NCI-H2081 treated with DMSO at 0.1 percent for 48 hours (cell line): ENCODE measurements at regions not wholly inside any gene's neighbourhood (a gene's known extent, or its start where the extent isn't known, plus 50 kb on each side); places are given as distances from the start of the nearest gene placed in this dataset.
"Not testable (repeated sequence)": the region's sequence is repeated elsewhere in the genome, so short reads cannot be mapped to it uniquely, and the experiment has no call there.

Experiments
- DNase-seq: peaks from one replicate; lab custom pipeline; 2025; lab: John Stamatoyannopoulos, UW

DNA sequence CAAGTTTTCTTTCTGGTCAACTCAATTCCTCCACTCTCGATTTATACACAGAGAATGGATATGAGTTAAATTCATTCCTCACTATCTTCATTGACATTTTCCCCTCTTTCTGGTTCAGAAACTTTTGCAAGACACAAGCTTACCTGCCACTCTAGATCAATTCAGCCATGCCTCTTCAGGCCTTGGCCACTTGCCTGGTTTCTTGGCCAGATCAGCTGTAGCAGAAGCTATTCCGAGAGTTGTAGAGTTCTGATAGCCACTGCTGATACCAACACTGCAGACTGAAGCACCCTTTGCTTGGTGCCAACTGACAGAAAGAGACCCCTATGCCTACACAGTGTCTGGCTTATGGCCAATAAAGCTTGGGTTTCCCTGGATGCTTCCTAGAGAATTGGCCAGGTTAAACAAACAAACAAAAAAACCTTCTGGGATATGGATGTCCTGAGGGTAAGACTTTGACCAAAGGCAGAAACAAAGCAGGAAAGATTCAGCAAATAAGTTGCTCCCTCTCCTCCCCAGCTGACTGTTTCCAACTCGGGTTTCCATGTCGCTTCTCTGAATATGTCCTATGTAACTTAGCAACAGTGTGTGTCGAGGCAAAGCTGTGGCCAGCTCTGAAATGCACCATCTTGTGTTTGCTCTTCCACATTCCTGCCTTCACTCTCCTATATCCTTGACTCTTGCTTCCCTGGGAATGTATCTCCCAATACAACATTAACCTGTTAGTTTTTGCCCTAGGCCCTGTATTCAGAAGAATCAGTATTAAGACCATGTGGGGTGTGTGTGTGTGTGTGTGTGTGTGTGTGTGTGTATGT is 521.6 kb downstream of the EPHA3 start:
- DNase-seq: no peak

DNA sequence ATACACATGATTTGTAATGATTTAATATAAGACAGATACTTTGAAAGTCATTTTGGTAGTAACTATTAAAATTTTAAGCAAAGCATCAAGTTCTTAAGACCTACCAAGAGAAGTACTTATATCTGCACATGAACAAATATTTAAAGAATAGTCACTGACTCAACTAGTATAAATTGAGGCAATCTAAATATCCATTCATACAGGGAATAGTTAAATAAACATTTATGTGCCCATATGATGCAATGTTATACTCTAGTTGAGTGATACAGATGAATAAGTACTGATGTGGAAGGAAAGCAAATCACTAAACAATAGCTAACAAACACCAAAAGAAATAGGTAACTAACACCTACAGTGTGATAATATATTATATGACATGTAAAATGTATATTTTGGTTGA is 527.7 kb downstream of the EPHA3 start:
- no peak for DNase-seq

DNA sequence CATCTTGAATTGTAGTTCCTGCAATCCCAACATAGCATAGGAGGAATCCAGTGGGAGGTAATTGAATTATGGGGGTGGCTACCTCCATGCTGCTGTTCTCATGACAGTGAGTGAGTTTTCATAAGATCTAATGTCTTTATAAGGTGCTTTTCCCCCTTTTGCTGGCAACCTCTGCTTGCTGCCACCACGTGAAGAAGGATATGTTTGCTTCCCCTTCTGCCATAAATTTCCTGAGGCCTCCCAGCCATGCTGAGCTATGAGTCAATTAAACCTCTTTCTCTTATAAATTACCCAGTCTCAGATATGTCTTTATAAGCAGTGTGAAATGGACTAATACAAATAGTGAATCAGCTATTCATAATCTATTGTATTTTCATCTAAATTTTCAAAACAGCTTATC is 537.3 kb downstream of the EPHA3 start:
- no peak for DNase-seq

DNA sequence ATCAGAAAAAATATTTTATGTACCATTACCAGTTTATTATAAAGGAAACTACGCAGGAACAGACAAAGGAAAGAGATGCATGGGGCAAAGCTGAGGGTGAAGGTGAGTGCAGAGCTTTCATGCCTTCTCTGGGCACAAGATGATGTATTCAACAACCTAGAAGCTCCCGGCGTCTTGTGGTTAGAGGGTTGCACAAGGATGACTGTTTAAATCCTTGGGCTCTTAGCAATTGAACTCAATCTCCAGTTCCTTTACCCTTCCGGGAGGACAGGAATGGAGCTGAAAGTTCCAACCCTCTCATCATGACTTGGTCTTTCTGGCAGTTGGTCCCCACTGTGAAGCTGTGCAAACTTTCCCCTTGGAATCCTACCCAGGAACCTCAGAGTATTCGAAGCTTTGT is 542.0 kb downstream of the EPHA3 start:
- no peak for DNase-seq

DNA sequence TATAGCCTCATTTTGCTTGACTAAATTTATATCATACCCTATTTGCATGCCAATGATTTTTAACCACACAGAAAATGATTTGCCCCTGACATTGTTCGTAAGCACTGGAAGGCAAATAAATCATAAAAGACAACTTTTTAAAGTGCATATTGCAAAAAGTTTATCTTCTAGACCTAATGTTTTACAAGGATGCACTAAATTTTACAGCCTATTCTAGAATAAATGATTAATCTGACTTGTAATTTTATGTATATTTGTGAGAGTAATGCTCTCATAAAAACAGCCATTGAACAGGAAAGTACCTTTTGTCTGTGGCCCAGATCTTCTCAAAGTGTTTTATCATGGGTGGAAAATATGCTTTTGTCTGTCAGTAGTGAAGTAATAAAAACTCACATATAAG is 546.6 kb downstream of the EPHA3 start:
- no peak for DNase-seq

DNA sequence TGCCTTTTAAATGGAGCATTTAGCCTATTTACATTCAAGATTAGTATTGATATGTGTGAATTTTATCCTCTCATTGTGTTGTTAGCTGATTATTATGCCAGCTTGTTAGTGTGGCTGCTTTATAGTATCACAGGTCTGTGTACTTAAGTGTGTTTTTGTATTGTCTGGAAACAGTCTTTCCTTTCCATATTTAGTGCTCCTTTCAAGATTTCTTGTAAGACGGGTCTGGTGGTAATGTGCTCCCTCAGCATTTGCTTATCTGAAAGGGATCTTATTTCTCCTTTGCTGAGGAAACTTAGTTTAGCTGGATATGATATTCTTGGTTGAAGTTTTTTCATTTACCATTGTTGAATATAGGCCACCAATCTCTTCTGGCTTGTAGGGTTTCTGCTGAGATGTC is 549.0 kb downstream of the EPHA3 start:
- DNase-seq: no peak

DNA sequence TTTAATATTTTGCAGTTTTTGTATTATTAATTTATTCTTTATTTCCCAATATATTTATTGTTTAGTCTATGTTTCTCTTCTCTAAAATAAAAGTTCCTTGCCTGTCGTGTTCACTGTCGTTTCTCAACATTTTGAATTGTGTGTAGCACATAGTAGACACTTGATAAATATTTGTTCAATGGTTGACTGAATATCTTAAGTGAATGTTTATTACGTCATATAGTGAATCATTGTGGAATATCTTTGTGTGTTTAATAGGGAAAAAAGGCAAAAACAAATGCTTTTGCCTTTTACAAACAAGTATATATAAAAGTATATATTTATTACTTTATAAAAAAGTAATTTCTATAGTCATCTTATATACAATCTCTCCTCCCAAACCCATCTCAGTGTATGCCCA is 572.3 kb downstream of the EPHA3 start:
- DNase-seq: no peak

DNA sequence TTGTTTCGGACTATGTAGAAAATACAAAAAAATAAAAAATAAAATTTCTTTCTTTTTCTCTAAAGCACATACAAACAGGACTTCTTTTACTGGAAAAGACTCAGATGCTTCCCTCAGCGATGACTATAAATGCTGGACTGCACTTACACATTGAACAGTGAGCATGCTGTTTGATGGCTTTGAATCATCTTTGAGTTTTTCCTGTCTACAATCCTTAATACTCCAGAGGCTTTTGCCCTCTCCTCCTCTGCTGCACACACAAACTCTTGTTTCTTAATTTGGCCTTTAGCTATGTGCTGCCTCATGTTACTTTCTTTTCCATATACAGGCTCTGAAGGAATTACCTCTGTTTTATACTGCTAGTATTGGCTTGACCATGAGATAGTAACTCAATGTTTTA is 575.1 kb downstream of the EPHA3 start:
- DNase-seq: no peak

DNA sequence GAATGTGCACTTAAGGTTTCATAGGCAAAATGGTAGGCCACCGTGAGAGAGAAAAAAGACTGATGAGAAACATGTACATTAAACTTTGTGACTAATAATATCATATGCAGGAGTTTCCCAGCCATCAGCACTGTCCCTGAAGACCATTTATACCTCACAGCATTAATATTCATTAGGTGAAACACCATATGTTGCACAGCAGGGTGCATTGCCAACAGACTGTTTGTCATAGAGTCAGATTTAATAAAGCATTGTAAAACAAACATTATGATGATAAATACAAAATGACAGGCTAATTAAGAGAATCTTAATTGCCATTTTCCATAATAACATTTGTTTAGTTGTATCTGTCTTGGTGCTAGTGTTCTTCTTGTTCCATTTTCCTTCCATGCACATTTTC is 578.3 kb downstream of the EPHA3 start:
- DNase-seq: no peak

DNA sequence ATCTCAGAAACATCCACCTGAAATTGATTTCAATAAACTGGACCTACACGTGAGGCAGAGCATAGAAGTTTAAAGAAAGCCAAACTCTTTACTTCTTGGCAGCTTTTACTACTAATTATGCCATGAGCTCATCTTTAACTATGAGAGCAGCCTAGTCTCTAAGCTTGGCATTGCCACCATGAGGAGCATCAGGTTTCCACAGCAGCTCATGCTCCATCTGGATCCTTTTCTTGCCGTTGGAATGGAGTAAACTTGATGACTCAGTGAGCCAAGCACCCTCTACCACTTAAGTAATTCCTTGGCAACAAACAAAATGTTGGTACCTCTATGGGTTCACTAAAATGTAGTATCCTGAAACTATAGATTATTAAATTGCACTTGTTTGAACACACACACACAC is 583.2 kb downstream of the EPHA3 start:
- DNase-seq: no peak

DNA sequence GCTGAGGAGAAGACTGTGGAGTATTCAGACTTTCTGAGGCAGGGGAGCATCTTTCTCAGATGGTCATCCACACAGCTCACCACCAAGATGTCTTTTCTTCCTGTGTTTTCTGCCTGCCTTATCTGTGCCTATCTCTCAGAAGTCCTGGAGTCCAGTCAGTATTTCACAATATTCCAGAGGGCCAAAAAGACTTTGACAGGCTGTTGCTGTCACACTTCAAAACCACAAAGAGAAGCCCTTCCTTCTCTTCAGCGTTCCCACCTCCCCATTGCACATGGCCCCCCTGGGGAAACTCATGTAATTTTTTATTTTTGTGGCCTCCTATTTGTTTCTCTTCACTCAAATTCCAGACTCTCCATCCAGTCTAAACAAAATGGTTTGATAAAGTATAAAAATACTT is 585.2 kb downstream of the EPHA3 start:
- no peak for DNase-seq

DNA sequence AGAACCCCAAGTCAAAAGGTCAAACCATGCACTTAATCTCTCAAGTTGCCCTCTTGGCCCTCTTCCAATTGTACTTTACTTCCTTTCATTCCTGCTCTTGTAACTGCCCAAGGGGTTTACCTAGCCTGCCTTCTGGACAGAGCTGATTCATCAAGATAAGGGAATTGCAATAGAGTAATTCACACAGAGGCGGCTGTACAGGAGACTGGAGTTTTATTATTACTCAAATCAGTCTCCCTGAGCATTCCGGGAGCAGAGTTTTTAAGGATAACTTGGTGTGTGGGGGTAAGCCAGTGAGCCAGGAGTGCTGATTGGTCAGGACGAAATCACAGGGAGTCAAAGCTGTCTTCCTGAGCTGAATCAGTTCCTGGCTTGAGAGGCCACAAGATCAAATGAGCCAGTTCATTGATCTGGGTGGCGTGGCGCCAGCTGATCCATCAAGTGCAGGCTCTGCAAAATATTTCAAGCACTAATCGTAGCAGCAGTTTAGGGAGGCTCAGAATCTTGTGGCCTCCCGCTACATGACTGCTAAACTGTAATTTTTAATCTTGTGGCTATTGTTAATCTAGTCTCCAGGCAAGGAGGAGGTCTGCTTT is 590.0 kb downstream of the EPHA3 start:
- no peak for DNase-seq

DNA sequence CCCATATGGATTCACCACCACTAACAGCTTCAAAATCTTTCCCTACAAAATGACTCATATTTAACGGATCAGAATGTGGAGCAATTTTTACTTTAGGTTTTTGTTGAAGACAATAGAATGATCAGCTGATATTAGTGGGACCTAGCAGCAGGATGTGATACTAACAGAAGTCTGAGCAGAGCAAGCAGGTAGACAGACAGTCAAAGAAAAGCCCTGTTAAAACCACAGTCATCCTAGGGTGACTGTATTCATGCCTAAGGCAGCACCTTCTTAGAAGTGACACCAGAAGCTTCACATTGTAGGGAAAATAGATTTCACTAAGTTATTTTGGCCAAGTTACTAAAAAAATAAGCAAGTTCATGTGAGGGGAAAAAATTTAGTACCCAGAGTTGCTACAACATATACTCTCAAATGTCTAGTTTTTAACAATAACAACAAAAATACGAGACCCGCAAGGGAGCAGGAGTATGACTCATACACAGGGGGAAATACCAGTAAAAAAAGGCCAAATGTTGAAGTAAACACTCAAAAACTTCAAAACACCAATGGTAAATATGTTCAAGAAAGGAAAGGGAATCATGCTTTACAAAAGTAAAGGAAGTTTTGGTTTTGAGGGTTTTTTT is 590.9 kb downstream of the EPHA3 start:
- DNase-seq: no peak

DNA sequence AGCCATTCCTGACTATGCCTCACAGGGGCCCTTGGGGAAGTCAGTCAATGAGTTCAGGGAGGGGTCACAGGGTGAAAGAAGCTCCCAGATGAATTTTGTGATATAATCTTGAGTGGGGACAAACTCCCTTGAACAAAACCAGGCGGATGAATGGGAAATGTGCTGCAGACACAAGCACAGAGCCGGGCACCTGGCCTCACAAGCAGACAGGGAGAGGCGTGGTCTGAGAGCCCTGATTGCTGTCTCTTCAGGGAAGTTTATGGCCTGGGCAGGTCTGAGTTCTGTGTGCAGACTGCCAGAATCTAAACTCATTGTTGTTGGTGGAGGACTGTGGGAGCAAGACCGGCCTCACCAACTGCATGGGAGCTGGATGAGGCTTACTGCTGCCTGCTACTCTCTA is 591.8 kb downstream of the EPHA3 start:
- no peak for DNase-seq

DNA sequence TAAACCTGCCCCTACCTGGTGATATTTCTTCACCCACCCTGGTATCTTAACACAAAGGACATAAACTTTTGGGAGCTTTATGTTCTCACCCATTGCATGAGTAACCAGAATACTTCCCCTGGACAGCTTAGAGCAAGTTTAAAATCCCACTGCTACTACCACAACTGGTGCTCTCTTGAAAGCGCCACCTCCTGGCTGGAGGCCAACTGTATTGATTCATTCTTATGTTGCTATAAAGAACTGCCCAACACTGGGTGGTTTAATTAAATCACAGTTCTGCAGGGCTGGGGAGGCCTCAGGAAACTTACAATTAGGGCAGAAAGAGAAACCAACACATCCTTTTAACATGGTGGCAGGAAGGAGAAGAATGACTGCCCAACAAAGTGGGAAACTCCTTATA is 592.4 kb downstream of the EPHA3 start:
- no peak for DNase-seq

DNA sequence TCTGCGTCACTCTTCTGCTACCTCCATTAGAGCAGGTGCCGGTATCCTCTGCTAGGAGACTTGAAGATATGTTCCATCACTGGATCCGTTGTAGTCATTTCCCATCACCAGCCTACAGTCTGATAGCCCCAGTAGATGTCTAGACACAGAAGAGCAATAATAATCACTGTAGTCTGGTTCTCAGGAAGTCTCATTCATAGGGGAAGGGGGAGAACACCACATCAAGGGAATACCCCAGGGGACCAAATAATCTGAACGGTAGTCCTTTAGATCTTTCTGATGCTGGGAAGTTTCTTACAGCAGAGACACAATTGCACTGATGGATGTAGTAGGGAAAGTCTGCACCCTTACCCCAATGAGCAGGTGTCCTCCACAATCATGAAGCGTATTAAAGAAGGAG is 595.0 kb downstream of the EPHA3 start:
- no peak for DNase-seq

DNA sequence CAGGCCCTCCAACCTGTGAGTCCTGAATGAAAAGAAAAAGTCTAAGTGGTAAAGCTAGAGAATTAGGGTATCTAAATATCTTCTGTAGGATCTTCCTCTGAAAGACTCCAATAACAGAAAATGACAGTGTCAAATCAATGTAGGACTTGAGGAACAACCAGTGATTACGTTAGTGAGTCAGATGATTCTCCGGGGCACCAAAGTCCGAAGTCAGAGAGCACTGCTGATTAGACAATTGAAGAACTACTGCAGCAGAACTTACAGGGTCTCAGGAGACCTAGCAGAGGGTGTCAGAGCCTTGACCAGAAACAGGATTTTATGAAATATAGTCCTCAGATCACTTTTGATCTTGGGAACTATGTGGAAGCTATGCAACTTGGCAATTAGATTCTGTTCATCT is 605.8 kb downstream of the EPHA3 start:
- DNase-seq: no peak

DNA sequence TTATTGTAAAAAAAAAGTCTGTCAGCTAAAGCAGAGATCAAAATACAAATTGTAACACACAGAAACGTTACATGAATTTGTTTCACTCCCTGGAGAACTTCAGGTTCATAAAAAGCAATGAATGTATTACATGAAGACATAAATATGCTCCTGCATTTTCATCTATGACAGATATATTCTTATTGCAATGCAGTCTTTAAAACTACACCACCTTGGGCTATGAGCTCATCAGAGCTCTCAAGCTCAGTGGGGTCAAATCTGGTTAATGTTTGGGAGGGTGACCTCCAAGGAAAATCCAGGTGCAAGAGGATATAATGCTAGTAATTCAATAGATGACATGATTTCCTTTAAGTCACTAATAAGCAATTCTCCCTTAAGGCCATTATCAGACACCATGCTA is 606.8 kb downstream of the EPHA3 start:
- no peak for DNase-seq

DNA sequence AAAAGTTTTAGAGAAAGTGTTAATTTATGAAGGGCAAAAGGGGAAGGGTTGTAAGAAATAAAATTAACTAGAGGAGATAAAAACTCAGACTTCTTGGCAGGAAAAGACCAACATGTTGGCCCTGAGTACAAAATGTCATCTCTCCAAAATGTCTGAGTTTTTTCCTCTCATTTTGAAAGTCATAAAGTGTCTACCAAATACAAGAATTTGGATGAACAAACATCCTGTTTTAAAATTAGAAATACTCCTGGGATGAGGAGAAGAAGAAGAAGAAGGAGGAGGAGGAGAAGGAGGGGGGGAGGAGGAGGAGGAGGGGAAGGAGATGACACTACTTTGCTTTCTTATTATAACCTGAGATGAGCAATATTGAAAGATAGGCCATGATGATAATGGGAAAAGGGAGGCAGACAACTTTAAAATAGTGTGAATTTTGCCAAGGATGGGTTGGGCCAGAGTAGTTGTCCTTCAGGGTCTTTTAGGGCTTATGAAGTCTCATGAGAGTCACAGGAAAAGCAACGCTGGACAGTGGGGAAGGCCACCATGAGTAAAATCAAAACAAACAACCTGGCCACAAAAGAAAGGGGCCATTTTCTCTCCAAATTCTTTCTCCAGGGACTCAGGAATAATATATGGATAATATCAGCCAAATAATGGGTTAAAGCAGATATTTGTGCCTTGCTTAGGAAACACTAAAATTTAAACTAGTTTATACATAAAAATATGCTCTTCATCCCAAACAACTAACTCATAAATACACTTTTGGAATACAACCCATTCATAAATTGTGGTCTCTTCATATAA is 632.9 kb downstream of the EPHA3 start:
- no peak for DNase-seq

DNA sequence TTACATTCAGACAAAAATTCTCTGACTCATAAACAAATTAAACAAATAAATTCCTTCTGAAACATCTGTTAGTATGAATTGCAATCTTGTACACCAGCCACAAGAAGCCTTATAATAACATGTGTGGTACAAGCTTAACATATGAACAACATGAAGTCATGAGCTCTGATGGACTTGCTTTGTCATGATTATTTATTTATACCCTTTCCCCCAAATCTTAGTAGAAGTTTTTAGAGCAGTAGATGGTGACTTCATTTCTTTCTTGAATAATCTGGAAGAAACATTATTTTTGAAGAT is 633.4 kb downstream of the EPHA3 start:
- DNase-seq: no peak

DNA sequence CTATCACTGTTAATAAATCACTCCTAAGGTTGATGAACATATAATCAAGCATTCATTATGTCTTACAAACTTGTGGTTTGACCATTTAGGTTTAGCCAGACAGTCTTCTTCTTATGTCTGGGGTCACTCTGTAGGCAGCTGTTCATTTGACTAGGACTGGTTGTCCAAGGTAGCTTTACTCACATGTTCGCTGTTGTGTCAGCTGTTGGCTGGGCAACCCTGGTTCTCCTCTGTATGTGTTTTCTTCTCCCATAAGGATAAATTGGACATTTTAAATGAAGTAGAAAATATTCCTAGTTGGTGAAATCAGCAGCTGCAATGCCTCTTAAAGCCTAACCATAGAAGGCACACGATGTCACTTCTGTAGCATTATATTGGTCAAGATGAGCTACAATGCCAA is 635.1 kb downstream of the EPHA3 start:
- no peak for DNase-seq

DNA sequence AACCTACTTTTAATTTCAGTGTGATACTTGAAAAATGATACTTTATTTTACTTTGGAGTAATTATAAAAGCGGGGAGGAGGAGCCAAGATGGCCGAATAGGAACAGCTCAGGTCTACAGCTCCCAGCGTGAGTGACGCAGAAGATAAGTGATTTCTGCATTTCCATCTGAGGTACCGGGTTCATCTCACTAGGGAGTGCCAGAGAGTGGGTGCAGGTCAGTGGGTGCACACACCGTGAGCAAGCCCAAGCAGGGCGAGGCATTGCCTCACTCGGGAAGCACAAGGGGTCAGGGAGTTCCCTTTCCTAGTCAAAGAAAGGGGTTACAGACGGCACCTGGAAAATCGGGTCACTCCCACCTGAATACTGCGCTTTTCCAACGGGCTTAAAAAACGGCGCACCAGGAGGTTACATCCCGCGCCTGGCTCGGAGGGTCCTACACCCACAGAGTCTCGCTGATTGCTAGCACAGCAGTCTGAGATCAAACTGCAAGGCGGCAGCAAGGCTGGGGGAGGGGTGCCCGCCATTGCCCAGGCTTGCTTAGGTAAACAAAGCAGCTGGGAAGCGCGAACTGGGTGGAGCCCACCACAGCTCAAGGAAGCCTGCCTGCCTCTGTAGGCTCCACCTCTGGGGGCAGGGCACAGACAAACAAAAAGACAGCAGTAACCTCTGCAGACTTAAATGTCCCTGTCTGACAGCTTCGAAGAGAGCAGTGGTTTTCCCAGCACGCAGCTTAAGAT is 640.3 kb downstream of the EPHA3 start:
- not testable (repeated sequence) for DNase-seq
